ENCODE measurements at regions not wholly inside any gene's neighbourhood (a gene's known extent, or its start where the extent isn't known, plus 50 kb on each side); places are given as distances from the start of the nearest gene placed in this dataset.

DNA sequence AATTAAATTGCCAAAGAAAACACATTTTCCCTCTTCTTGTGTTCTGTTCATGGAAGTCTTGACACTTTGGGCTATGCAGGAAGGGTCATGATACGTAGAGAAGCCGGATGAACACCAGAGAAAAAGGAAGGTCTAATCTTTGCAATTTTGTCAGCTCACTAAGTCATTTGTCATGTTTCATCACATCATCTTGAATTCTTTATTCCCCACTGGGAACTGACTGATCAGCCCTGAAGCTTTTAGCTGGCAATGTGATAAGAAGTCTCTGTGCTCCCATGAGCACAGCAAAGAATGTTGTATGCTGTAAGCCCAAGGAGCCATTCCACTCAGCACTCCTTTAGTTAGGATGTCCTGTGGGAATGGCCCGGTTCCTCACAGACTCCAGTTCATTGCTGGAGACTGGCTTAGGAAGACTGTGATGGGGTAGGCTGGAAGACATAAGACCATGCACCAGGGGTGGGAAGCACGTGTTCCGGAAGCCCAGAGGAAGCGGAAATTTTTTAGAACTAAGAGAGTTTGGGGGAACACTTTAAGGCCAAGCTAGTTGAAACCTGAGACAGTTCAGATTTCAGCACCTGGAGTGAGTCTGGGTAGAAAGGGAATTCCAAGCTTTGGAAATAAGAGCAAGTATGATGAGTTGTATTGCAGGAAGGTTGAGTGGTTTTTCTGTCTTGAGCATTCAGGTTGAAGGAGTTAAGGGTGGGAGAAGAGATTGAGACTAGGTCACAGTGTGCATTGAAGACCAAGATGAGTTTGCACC is 306.7 kb upstream of the MTNR1B start:
- TF ChIP-seq, protein P1, sequence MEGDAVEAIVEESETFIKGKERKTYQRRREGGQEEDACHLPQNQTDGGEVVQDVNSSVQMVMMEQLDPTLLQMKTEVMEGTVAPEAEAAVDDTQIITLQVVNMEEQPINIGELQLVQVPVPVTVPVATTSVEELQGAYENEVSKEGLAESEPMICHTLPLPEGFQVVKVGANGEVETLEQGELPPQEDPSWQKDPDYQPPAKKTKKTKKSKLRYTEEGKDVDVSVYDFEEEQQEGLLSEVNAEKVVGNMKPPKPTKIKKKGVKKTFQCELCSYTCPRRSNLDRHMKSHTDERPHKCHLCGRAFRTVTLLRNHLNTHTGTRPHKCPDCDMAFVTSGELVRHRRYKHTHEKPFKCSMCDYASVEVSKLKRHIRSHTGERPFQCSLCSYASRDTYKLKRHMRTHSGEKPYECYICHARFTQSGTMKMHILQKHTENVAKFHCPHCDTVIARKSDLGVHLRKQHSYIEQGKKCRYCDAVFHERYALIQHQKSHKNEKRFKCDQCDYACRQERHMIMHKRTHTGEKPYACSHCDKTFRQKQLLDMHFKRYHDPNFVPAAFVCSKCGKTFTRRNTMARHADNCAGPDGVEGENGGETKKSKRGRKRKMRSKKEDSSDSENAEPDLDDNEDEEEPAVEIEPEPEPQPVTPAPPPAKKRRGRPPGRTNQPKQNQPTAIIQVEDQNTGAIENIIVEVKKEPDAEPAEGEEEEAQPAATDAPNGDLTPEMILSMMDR (IDR thresholded peaks at IDR 0.05): no peak
- TF ChIP-seq POLR2A (IDR thresholded peaks at IDR 0.05): no peak

All from esophagus squamous epithelium (tissue), 4 donors.